Body of pancreas (tissue), 4 donors: ENCODE measurements at regions not wholly inside any gene's neighbourhood (a gene's known extent, or its start where the extent isn't known, plus 50 kb on each side); places are given as distances from the start of the nearest gene placed in this dataset.

Experiments
- ATAC-seq: fragments of 150-250 bp; one replicate; pipeline ENCODE4 v1.9.1; 2016
- DNase-seq, 4 donors: peaks; one replicate each; pipeline ENCODE4 v3.0.0-alpha.2; 2019
- H3K27ac ChIP-seq, 4 donors: fragments of 200-600 bp; sonication (generic); 1 replicate in 3 of 4; 2 replicates in 1 of 4; pipeline versions ENCODE4 v1.5.1 to v1.6.1; 2016 to 2019; ENCODE audit warnings: mild to moderate bottlenecking in 1 of 4, mixed read lengths in 1 of 4, moderate library complexity in 1 of 4
- H3K27me3 ChIP-seq, 2 donors: fragments of 200-600 bp; sonication (generic); one replicate each; pipeline ENCODE4 v1.6.0; 2016; ENCODE audit warnings: mild to moderate bottlenecking in 1 of 2
- H3K36me3 ChIP-seq, 2 donors: fragments of 200-600 bp; sonication (generic); replicated peaks in 1 of 2; 2 replicates each; pipeline ENCODE4 v1.5.1; 2016; ENCODE audit warnings: low read depth in 2 of 2; ENCODE audit not compliant: insufficient read depth in 1 of 2
- H3K4me1 ChIP-seq: fragments of 200-600 bp; sonication (generic); one replicate; pipeline ENCODE4 v1.6.0; 2016
- H3K4me3 ChIP-seq, 2 donors: fragments of 200-600 bp; sonication (generic); 1 replicate in 1 of 2; 2 replicates in 1 of 2; pipeline ENCODE4 v1.5.1; 2016 to 2019
- H3K9me3 ChIP-seq, 3 donors: fragments of 200-600 bp; sonication (generic); 1 replicate in 2 of 3; 2 replicates in 1 of 3; pipeline ENCODE4 v1.5.1; 2016
- POLR2A ChIP-seq, 3 donors: fragments of 450-650 bp; IDR thresholded peaks; one replicate each; pipeline ENCODE4 v1.6.1; 2016; ENCODE audit warnings: antibody characterized with exemption in 3 of 3, mild to moderate bottlenecking in 2 of 3
- WGBS, 2 donors: methylation state at CpG; one replicate each; pipeline ENCODE4 v1.1.5; 2017; 5-methylcytosine and 5-hydroxymethylcytosine counted together
- intact Hi-C: fragments of 100-400 bp; cut with DNase I; formaldehyde crosslinking; loops from one replicate; pipeline ENCODE4 v1.15.1; 2023
- TF ChIP-seq, protein P1 (sequence below), 7 experiments: fragments of 450-650 bp in 4 of 7; fragments of 200-600 bp in 3 of 7; sonication (generic) in 3 of 7; IDR thresholded peaks; one replicate each; pipeline ENCODE4 v1.5.1; 2016 to 2019; ENCODE audit warnings: antibody characterized with exemption in 7 of 7

DNA sequence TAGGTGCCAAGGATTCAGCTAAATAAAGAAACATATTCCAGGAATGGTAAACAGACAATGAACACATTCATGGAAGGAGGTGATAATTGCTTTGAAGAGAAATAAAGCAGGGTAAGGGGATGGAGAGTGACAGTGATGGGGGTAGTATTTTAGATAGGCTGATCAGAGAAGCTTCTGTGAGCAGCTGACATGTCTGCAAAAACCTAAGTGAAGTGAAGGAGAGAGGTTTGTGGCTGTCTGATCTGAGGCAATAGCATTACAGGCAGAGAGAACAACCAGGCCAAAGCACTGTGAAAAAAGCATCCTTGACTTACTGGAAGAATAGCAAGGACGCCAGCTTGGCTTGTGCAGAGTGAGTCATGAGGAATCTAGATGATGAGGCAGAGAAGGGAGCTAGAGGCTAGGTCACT, 271.9 kb upstream of the GATB start:
- WGBS, 2 donors = 47 to 61% methylated on average over 1 of the region's 1 CpG
- no peak overlapping the region for H3K4me3 ChIP-seq
- no peaks in the 10 kb centered on the region for H3K27me3 ChIP-seq
- intact Hi-C loops = no loop called here
- no peak for TF ChIP-seq POLR2A (IDR thresholded peaks at IDR 0.05)
- TF ChIP-seq, protein P1, sequence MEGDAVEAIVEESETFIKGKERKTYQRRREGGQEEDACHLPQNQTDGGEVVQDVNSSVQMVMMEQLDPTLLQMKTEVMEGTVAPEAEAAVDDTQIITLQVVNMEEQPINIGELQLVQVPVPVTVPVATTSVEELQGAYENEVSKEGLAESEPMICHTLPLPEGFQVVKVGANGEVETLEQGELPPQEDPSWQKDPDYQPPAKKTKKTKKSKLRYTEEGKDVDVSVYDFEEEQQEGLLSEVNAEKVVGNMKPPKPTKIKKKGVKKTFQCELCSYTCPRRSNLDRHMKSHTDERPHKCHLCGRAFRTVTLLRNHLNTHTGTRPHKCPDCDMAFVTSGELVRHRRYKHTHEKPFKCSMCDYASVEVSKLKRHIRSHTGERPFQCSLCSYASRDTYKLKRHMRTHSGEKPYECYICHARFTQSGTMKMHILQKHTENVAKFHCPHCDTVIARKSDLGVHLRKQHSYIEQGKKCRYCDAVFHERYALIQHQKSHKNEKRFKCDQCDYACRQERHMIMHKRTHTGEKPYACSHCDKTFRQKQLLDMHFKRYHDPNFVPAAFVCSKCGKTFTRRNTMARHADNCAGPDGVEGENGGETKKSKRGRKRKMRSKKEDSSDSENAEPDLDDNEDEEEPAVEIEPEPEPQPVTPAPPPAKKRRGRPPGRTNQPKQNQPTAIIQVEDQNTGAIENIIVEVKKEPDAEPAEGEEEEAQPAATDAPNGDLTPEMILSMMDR (IDR thresholded peaks at IDR 0.05) = no peak
- no peaks in the 10 kb centered on the region for H3K9me3 ChIP-seq
- DNase-seq (no peak), ATAC-seq (no peak)
- no peaks in the 10 kb centered on the region for H3K4me1 ChIP-seq
- no peaks in the 10 kb centered on the region for H3K36me3 ChIP-seq
- no peak overlapping the region for H3K27ac ChIP-seq

DNA sequence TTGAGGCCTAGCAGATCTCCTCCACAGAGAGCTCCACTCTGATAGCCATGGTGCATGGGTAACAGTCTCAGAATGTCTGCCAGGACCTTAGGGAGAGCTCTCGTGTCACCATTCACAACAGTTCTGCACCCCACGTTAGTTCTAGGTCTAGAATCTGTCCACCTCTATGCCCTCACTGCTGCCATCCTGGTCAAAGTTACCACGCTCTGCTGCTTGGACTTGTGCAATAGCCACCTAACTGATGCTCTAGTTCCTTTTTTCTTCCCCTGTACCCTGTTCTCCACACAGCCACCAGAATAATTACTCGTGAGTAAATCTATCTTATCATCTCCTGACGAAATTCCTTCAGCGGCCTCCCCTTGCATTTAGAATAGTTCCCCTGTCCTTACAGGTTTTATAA, 268.8 kb upstream of the GATB start:
- H3K4me3 ChIP-seq = no peak overlapping the region
- ATAC-seq (no peak), DNase-seq (no peak)

DNA sequence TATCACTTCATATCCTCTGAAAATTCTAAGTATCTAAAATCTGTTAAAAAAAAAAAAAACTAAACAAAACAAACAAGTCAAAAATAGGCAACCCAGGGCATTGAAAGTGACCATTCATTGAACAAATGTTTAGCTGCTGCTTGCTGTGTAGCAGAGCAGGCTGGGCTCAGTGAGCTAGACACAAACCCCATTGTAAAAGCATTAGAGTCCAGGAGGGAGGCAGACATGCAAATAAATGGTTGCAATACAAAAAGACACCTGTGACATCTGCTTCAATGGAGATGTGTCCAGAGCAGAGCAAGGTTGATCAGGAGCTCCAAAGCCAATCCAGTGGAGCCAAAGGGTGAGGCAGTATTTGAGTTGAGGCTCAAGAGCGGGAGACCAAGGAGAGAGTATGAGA, 267.3 kb upstream of the GATB start:
- Histone ChIP-seq H3K36me3 (no peaks in the 10 kb centered on the region), H3K27me3 (no peaks in the 10 kb centered on the region), H3K4me1 (no peaks in the 10 kb centered on the region), H3K9me3 (no peaks in the 10 kb centered on the region), H3K27ac (no peak overlapping the region), H3K4me3 (no peak overlapping the region)
- intact Hi-C loops = no loop called here
- ATAC-seq (no peak), DNase-seq (no peak)
- TF ChIP-seq POLR2A (IDR thresholded peaks at IDR 0.05) = no peak
- TF ChIP-seq, protein P1 (IDR thresholded peaks at IDR 0.05) = no peak
- 88 to 95% methylated on average over 1 of the region's 1 CpG for WGBS, 2 donors

More for the DNA sequence above, 268.8 kb upstream of the GATB start:
- Histone ChIP-seq H3K27ac (no peak overlapping the region), H3K4me1 (no peaks in the 10 kb centered on the region), H3K27me3 (no peaks in the 10 kb centered on the region), H3K9me3 (no peaks in the 10 kb centered on the region), H3K36me3 (no peaks in the 10 kb centered on the region)
- intact Hi-C loops = no loop called here
- 79 to 83% methylated on average over 6 of the region's 6 CpGs for WGBS, 2 donors
- TF ChIP-seq POLR2A (IDR thresholded peaks at IDR 0.05) = no peak
- TF ChIP-seq, protein P1 (IDR thresholded peaks at IDR 0.05) = no peak

DNA sequence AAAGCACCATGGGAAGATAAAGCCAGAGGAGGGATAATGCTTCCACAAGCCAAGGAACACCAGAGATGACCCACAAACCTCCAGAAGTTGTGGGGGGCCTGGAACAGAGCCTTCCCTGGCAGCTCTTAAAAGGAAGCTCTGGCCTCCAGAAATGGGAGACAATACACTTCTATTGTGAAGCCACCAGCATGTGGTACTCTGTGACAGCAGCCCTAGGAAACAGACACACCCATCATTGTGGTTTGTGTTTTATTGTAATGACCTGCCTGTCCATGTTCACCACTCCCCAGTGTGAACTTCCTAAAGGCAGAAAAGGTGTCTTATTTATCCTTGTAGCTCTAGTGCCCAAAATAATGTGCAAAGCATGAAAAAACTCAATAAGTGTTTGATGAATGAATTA, 264.1 kb upstream of the GATB start:
- Histone ChIP-seq H3K4me1 (no peaks in the 10 kb centered on the region), H3K36me3 (no peaks in the 10 kb centered on the region), H3K9me3 (no peaks in the 10 kb centered on the region), H3K27ac (no peak overlapping the region), H3K27me3 (no peaks in the 10 kb centered on the region), H3K4me3 (no peak overlapping the region)
- ATAC-seq (no peak), DNase-seq (no peak)
- TF ChIP-seq POLR2A (IDR thresholded peaks at IDR 0.05) = no peak
- TF ChIP-seq, protein P1 (IDR thresholded peaks at IDR 0.05) = no peak
- intact Hi-C loops = no loop called here

DNA sequence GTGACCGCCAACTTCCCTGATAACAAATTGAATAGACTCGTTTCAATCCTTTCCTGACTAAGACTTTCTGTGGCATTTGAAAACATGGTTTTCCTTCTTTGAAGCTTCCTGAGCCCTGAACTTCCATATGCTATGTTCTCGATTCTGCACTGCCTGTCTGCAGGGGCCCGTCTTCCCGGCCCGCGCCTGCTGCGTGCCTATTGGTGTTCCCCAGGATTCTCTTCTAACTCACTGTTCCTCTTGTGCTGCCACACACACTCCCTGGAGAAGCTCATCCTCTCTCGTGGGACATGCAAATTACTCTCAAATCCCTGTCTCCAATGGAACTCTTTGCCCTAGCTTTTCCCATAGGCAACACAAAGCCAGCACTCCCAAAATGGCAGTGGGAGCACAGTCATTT, 262.9 kb upstream of the GATB start:
- intact Hi-C loops = no loop called here
- Histone ChIP-seq H3K4me3 (no peak overlapping the region), H3K27me3 (no peaks in the 10 kb centered on the region), H3K4me1 (no peaks in the 10 kb centered on the region), H3K9me3 (no peaks in the 10 kb centered on the region), H3K36me3 (no peaks in the 10 kb centered on the region), H3K27ac (no peak overlapping the region)
- WGBS, 2 donors = 73 to 80% methylated on average over 9 of the region's 9 CpGs
- DNase-seq = no peak
- ATAC-seq = no peak
- no peak for TF ChIP-seq POLR2A (IDR thresholded peaks at IDR 0.05)
- TF ChIP-seq, protein P1 (IDR thresholded peaks at IDR 0.05) = no peak
